GM19035 (cell line): ENCODE measurements at regions not wholly inside any gene's neighbourhood (a gene's known extent, or its start where the extent isn't known, plus 50 kb on each side); places are given as distances from the start of the nearest gene placed in this dataset.
"Not testable (repeated sequence)": the region's sequence is repeated elsewhere in the genome, so short reads cannot be mapped to it uniquely, and the experiment has no call there.

Source experiments
- ATAC-seq: cut with Tn5 transposase; IDR thresholded peaks from one replicate; pipeline ENCODE4 v1.9.1; 2021; ENCODE audit not compliant: unreplicated experiment

- no peak for ATAC-seq
Observed at GRCh38 chr2:64742678-64743077, 89.0 kb upstream of the SERTAD2 start.

DNA sequence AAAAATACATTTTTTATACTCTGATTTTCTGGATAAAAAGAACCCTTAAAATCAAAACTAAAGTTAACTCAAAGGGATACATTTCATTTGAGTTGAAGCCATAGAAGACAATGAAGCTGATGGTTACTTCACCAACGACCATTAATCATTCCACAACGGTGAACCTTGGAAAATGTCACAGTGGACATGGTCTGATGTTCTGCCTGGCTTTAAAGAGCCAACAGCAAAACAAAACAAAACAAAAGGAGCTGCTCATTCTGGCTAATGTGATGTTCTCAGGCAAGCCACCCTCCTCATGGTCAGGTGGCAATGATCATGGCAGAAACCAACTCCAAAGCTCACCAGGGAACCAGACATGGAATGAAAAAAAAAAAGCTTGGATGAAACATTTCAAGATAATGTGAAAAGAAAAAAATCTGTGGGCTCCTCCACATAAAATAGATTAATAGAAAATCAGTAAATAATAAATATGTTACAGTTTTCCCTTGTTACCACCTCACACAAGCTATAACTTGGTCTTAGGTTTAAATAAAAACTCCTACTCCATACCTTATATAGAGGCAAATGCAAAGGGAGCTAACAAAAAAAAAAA lies 90.1 kb upstream of the SERTAD2 start:
- no peak for ATAC-seq

DNA sequence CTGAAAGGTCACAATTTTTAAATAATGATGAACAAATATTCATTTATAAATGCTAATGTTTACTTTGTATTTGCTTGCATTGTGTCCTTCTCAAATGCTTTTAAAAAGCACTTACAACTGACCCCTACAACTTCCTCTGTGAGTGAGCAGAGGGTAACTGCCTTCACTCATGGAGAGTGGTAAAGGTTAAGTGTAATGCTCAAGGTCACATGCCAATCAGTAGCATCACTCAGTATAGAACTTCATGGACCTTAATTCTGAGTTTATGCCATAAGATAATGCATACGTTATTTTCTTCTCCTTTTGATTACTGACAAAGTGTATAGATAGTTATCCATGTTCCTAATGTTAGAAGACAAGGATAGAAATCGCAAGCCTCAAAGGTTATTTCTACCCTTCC lies 91.8 kb upstream of the SERTAD2 start:
- ATAC-seq: no peak

DNA sequence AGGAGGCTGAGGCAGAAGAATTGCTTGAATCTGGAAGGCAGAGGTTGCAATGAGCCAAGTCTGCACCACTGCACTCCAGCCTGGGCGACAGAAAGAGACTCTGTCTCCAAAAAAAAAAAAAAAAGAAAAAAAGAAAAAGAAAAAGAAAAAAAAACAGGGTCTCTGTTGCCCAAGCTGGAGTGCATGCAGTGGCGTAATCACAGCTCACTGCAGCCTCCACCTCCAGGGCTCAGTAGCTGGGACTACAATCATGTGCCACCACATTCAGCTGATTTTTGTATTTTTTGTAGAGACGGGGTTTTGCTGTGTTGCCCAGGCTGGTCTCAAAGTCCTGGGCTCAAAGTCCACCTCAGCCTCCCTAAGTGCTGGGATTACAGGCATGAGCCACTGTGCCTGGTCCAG lies 94.0 kb upstream of the SERTAD2 start:
- not testable (repeated sequence) for ATAC-seq

- ATAC-seq: no peak
Observed at GRCh38 chr2:64748147-64748546, 94.4 kb upstream of the SERTAD2 start.

DNA sequence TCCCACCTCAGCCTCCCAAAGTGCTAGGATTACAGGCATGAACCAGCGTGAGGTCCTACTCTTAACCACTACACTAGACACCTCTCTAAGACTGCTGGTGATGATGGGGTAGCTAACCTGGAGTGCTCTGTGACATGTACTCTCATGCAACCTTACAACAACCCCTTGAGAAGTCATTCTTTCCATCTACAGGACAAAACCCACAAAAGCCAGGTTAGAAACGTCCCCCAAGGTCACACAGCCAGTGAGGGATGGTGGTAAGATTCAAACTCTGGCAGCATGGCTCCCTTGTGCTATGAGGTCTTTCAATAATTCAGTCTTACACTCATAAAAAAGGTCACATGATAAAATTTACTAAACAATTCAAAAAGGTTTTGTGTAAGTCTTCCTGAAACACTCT lies 94.8 kb upstream of the SERTAD2 start:
- no peak for ATAC-seq

DNA sequence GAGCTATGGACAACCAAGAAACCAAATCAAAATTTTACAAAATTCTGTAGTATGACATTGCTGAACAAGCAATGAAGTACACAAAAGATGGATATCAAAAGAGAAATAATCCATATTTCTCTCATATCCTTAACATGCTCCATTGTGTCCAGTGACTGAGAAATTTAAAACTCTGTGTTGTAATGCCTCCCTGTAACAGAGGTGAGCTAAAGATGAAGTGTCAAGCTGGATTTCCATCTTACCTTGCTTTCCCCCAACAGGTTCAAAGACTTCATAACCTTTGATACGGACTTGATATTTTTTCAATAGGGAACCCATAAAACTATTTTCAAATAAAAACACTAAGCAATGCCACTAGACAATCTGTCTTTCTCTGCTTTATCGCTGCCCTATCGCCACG lies 95.7 kb upstream of the SERTAD2 start:
- no peak for ATAC-seq

DNA sequence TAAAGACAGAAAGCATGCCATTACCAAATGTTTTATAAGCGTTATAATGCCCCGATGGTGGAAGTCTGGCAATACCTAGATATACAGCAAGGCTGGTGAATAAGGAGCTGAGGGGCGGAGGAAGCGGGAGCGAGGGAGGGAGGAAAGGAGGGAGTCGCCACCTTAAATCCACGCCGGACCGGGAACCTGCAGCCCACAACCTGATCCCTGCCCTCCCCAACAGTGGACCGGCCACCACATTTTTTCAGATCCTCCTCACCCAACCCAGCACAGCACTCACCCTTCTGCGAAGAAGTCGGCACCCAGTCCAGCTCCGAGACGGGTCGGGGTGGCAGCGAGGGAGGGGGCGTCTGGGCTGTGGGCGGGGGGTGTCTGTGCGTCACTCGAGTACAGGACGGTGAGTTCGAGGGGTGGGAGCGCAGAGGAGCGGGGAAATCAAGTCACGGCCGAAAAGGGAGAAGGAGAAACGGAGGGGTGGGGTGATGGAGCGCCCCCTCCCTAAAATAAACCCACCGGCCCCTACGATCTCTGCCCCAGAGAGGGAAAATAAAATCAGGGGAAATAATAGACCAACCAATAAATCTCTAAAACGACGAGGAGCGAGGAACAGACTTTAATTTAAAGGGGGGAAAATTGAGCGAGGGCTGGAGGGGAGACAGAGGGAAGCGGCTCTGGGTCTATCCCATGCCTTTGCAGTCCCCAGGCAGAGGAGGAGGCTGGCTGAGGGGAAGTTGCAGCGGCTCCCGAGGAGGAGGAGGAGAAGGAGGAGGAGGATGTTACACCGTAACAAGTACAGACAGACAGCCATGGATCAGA lies 96.5 kb upstream of the SERTAD2 start:
- ATAC-seq: no peak

GRCh38 chr2:64750817-64751285 lies 97.1 kb upstream of the SERTAD2 start:
- peak; percentile 85 for ATAC-seq

DNA sequence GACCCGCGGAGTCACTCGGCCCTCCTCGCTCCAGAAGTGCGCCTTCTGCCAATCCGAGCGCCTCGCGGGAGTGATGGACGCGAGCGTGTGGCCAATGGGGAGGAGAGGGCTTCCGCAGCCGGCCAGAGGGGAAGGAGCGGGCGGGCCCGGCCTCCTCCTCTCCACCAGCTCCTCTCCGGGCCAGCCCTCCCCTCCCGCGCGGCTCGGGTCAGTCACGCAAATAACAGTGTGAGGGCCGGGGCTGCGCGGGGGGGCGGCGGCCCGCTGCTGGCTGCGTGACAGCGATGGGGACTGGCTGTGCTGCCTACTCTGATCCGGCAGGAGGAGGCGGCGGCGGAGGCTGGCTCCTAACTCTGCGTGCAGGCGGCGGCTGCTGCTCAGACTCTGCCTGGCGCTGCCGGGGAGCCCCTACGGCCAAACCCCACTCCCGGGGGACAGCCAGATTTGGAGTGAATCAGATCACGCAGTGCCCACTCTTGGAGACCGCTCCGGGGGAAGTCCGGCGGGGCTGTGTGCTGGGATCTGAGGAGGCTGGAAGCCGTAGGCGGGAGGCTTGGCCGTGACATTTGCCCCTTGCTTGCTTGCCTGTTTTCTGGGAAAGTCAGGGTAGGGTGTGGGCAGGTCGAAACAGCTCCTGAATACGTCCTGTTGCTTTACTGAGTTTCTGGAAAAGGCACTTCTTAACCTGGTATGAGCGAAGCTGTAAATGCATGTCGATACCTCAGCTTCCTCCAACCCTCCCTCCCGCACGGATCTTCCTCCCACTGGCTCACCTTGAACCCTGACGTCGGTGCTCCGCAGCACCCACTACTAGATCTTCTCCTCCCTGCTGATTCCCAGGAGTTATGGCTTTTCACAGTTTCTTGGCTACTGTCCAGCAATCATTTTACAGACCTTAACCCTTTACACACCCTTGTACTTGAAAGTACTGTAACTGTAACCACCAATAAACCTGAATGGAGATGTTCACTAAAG lies 97.9 kb upstream of the SERTAD2 start:
- peak; percentile 82 for ATAC-seq

- no peak for ATAC-seq
Observed at GRCh38 chr2:64753399-64753798, 99.7 kb upstream of the SERTAD2 start.

- ATAC-seq: no peak
Observed at GRCh38 chr2:64754570-64754969, 100.9 kb upstream of the SERTAD2 start.

GRCh38 chr2:64757126-64757525 lies 103.4 kb upstream of the SERTAD2 start:
- ATAC-seq: no peak

DNA sequence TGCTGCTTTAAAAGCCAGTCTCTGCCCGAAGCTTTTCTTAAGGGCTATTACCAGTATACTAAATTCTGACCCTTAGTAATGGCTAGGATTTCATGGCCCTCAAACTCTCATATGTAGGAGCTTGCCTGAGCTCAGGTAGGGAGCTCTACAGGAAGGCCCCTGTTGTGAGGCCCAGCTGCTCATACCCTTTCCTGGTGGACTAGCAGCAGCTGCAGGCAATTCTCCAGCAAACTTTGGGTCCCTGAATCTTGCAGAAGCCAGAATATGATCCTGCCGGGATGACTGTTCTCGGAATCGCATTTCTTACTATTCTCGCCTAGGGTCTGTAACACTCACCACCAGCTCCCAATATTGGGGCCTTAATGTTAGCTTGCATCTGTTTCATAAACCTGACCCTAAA lies 106.4 kb upstream of the SERTAD2 start:
- ATAC-seq: no peak

- no peak for ATAC-seq
Observed at GRCh38 chr2:64762301-64762997, 108.7 kb upstream of the SERTAD2 start.

DNA sequence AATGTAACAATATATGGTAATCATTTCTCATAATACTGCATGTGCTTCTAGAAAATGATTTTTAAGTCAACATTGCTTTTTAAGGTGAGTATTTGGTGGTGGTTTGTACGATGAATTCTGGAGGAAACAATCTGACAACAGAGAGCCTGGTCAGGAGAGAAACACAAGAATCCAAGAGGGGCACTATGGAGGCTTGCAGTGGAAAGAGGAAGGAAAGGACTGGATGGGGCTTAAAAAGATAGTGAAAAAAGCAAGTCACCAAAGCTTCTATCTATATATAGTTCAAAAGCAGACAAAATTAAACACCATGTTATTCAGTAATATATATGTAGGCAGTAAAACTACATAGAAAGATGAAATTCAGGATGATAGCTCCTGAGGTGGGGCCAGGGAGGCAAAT lies 109.4 kb upstream of the SERTAD2 start:
- no peak for ATAC-seq

- no peak for ATAC-seq
Observed at GRCh38 chr2:64765160-64765805, 111.6 kb upstream of the SERTAD2 start.

- ATAC-seq: no peak
Observed at GRCh38 chr2:64766841-64767669, 113.3 kb upstream of the SERTAD2 start.

GRCh38 chr2:64767670-64768468 lies 114.2 kb upstream of the SERTAD2 start:
- ATAC-seq: peak; percentile 86
